M059J (cell line): ENCODE measurements at regions not wholly inside any gene's neighbourhood (a gene's known extent, or its start where the extent isn't known, plus 50 kb on each side); places are given as distances from the start of the nearest gene placed in this dataset.

Experiments used
- DNase-seq: peaks from one replicate; pipeline ENCODE4 v3.0.0-alpha.2; 2012; ENCODE audit warnings: low read depth

GRCh38 chr4:115355329-115355728, 241.9 kb upstream of the NDST4 start:
- DNase-seq: no peak

GRCh38 chr4:115353370-115353769, 239.9 kb upstream of the NDST4 start:
- no peak for DNase-seq

- DNase-seq: no peak
Measured at GRCh38 chr4:115343171-115343570, 229.8 kb upstream of the NDST4 start.

GRCh38 chr4:115334736-115335411, 221.5 kb upstream of the NDST4 start:
- DNase-seq: no peak

DNA sequence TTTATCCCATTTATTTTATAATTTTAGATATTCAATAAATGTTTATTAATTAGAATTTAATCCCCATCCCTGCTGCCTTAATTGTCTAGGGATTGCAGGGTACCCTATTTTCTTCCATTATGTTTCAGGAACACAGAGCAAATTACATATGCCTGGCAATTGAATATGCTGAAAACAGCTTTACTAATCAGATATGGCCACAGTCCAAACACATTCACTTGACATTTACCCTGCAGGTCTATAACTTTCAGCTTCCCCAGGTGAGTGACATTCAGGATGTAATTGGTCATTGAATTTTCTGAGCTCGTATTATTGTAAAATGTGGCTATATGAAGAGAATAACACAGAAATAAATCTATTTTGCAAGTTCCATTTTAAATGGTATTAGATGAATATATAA, 218.7 kb upstream of the NDST4 start:
- DNase-seq: no peak

GRCh38 chr4:115331241-115331640, 217.8 kb upstream of the NDST4 start:
- DNase-seq: no peak

DNA sequence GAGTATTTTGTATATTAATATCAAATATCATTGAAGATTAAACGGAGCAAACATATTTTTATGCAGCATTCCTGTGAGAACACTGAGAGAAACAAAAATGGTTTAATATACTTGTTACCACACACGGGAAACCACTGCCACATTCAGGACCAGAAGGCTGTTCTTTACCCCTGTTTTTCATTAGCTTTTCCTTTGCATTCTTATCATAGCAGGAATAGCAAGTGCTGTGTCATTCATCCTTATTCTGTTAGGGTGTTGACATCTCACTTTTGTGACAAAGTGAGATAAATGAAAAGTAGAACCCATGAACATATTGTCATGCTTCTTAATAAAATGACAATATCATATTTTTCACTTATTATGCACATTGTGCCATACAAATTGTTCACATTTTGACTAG, 212.4 kb upstream of the NDST4 start:
- DNase-seq: no peak

- no peak for DNase-seq
Measured at GRCh38 chr4:115323106-115323707, 209.8 kb upstream of the NDST4 start.

DNA sequence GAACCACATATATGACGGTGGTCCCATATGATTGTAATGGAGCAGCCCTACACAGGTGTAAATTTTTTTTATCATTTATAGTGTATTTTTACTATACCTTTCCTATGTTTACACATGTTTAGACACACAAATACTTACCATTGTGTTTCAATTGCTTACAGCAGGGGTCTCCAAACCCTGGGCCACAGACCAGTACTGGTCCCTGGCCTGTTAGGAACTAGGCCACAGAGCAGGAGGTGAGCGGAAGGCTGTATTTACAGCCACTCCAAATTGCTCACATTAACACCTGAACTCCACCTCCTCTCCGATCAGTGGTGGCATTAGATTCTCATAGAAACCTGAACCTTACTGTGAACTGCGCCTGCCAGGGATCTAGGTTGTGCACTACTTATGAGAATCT, 201.8 kb upstream of the NDST4 start:
- no peak for DNase-seq

- DNase-seq: no peak
Measured at GRCh38 chr4:115310641-115311040, 197.2 kb upstream of the NDST4 start.

DNA sequence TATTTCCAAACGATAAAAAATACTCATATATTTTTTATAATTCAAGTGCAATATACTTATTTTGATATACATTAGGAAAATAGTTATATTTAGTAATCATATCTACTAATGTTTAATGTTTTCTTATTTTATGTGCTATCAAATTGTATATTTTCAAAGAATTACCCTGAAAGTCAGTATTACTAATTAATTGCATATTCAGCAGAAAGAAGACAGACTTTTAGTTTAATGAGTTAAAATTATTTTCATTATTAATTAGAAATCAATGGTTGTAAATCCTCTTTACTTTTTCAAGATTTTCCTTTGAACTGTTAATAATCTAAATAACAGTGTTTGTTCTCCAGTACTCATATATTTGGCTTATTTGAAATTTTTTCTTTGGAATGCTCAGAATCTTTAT, 181.3 kb upstream of the NDST4 start:
- no peak for DNase-seq

- DNase-seq: no peak
Measured at GRCh38 chr4:115293093-115293462, 179.7 kb upstream of the NDST4 start.

- DNase-seq: no peak
Measured at GRCh38 chr4:115292320-115293092, 179.1 kb upstream of the NDST4 start.

DNA sequence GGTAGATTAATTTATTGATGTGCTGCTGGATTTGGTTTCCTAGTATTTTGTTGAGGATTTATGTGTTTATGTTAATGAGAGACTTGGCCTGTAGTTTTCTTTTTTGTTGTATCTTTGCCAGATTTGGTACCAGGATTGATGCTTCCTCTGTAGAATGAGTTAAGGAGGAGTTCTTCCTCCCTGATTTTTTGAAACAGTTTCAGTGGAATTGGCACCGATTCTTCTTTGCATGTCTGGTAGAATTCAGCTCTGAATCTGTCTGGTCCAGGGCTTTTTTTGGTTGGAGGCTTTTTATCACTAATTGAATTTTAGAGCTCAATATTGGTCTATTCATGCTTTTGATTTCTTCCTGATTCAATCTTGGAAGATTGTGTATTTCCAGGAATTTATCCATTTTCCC, 174.0 kb upstream of the NDST4 start:
- no peak for DNase-seq

GRCh38 chr4:115279330-115279729, 165.9 kb upstream of the NDST4 start:
- no peak for DNase-seq

GRCh38 chr4:115278830-115279229, 165.4 kb upstream of the NDST4 start:
- DNase-seq: no peak

DNA sequence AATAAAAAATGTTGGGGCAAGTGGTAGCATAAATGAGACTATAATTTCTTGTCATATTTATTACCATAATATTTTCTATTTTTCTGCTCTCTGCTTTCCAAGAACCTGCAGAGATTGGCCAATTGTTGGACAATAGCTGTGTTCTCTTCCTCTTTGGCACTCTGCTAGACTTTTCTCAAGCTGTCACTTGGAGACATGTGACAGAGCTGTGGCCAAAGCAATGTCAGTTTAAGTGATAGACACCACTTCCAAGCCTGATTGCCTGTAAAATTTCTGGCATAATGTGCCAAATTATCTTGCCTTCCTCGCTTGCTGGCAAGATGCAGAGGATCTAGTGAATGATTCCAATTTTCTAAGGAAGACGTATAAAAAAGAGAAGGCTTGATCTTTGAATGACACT, 162.2 kb upstream of the NDST4 start:
- DNase-seq: no peak

DNA sequence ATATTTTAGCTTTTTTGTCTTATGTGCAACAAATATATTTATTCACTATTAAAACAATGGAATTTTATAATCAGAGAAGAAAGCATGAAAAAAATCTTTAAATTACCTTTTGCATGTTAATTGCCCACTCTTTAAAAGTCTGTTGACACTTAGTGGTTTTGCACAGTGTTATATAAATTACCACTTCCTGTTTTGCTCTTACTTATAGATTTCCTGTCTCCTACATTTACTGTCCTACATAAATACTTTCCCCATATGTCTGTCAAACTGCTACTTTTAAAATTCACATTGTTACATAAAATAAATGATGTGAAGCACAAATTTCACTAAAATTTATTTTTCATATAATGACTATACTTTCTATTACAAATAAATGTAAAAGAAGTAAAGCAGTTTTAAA, 161.1 kb upstream of the NDST4 start:
- DNase-seq: no peak

- DNase-seq: no peak
Measured at GRCh38 chr4:115272594-115272993, 159.2 kb upstream of the NDST4 start.

DNA sequence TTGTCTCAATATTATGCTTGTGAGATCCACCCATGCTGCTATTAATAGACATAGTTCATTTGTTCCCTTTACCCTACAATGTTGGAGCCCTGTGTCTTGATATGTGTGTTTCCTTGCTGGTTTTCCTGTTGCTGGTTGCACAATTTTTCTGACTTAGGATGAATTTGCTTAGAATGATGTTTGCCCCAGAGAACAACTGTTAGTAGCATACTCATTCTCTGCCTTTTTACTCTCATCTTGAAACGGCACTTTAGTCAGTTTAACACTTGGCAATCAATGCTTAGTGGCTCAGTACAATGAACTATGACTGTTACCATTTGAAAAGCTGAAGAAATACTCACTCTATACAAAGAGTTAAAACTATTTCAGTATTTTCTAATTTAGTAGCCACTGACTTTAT, 158.8 kb upstream of the NDST4 start:
- no peak for DNase-seq

DNA sequence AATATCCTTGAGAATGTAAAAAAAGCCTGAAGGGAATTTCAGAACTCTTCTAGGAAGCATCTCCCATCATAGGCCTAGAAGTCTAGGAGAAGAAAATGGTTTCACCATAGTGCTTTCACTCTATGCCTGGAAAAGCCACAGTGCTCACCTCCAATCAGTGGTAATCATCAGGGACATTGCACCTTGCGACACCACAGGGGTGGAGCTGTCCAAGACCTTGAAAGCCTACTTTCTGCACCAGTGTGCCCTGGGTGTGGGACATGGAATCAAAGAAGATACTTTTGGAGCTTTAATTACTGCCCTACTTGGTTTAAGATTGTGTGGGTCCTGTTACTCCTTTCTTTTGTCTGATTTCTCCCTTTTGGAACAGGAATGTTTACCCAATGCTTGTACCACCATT, 146.8 kb upstream of the NDST4 start:
- DNase-seq: no peak

DNA sequence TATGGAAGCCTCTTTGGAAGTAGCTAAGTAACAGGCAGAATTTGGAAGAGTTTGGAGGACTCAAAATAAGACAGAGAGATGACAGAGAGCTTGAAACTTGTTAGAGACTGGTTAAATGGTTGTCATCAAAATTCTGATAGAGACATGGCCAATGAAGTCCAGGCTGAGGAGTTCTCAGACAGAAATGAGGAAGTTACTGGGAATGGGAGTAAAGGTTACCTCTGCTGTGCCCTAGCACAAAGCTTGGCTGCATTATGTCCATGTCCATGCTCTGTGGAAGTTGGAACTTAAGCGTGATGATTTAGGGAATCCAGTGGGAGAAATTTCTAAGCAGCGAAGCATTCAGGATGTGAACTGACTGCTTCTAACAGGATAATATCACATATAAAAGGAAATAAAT, 146.2 kb upstream of the NDST4 start:
- DNase-seq: no peak

DNA sequence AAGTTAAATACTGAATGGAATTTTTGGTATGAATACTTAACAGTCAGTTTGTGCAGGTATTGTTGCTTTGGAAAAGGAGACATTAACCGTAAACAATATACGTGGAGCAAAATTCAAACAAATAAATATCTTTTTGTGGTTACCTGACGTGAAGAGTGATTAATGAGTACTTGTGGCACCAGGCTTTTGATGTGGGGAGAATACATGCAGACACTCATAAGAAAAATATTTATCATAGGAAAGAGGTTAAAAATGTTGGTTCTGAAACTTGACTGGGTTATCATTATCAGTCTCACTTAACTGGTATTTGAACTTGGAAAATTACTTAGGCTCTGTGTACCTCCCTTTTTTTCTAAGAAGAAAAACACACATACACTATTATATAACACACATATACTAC, 136.4 kb upstream of the NDST4 start:
- DNase-seq: peak; percentile 30
